ENCODE measurements at regions not wholly inside any gene's neighbourhood (a gene's known extent, or its start where the extent isn't known, plus 50 kb on each side); places are given as distances from the start of the nearest gene placed in this dataset.

- TF ChIP-seq CTCF (IDR thresholded peaks at IDR 0.05) (no peak), POLR2AphosphoS5 (IDR thresholded peaks at IDR 0.05) (no peak)
Observed at GRCh38 chr6:167652701-167653095, 174.0 kb upstream of the AFDN start.
